Ascending aorta (tissue), 2 donors: ENCODE measurements at regions not wholly inside any gene's neighbourhood (a gene's known extent, or its start where the extent isn't known, plus 50 kb on each side); places are given as distances from the start of the nearest gene placed in this dataset.
A peak's percentile ranks its signal among the peaks of the same experiment; 100 is the strongest.
"Not testable (repeated sequence)": the region's sequence is repeated elsewhere in the genome, so short reads cannot be mapped to it uniquely, and the experiment has no call there.

Experiments used
- DNase-seq, 2 donors: peaks; one replicate each; pipeline ENCODE4 v3.0.0-alpha.2; 2019; ENCODE audit warnings: low spot score in 2 of 2
- H3K27ac ChIP-seq, 2 donors: fragments of 200-600 bp; sonication (generic); one replicate each; pipeline ENCODE4 v1.5.1; 2016 to 2017; ENCODE audit warnings: mild to moderate bottlenecking in 1 of 2
- H3K27me3 ChIP-seq: fragments of 200-600 bp; sonication (generic); one replicate; pipeline ENCODE4 v1.5.1; 2017
- H3K36me3 ChIP-seq, 2 donors: fragments of 200-600 bp; sonication (generic); one replicate each; pipeline ENCODE4 v1.5.1; 2016
- H3K4me1 ChIP-seq, 2 donors: fragments of 200-600 bp; sonication (generic); one replicate each; pipeline ENCODE4 v1.5.1; 2016 to 2017; ENCODE audit warnings: mild to moderate bottlenecking in 1 of 2
- H3K4me3 ChIP-seq, 2 donors: fragments of 200-600 bp; sonication (generic); one replicate each; pipeline ENCODE4 v1.5.1; 2016 to 2017; ENCODE audit warnings: mild to moderate bottlenecking in 1 of 2
- H3K9me3 ChIP-seq, 2 donors: fragments of 200-600 bp; sonication (generic); one replicate each; pipeline ENCODE4 v1.5.1; 2016
- intact Hi-C: fragments of 100-400 bp; cut with DNase I; formaldehyde crosslinking; loops from one replicate; pipeline ENCODE4 v1.15.1; 2023
- TF ChIP-seq, protein P1 (sequence below), 3 experiments: fragments of 200-600 bp in 2 of 3; fragments of 450-650 bp in 1 of 3; sonication (generic) in 2 of 3; IDR thresholded peaks; one replicate each; pipeline ENCODE4 v1.5.1; 2016 to 2019; ENCODE audit warnings: antibody characterized with exemption in 3 of 3, mild to moderate bottlenecking in 1 of 3, moderate library complexity in 1 of 3

DNA sequence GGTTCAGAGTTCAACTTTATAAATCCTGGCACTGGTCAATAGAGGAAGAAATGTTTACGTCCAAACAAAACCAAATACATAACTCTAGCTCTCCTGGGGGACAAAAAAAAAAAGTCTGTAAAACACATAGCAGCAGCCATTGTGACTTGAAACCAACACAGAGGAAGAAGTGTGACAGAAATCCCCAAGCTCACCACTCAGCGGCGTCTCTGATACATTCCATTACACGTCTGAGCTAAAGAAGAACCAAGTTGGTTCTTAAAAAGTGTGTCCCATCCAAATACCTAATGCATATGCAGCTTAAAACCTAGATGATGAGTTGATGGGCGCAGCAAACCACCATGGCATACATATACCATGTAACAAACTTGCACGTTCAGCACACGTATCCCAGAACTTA, 58.3 kb upstream of the NANOS1 start:
- Histone ChIP-seq H3K36me3 (no peaks in the 10 kb centered on the region), H3K27ac (no peak overlapping the region), H3K27me3 (no peaks in the 10 kb centered on the region), H3K9me3 (no peaks in the 10 kb centered on the region), H3K4me1 (no peaks in the 10 kb centered on the region), H3K4me3 (no peak overlapping the region)
- TF ChIP-seq, protein P1, sequence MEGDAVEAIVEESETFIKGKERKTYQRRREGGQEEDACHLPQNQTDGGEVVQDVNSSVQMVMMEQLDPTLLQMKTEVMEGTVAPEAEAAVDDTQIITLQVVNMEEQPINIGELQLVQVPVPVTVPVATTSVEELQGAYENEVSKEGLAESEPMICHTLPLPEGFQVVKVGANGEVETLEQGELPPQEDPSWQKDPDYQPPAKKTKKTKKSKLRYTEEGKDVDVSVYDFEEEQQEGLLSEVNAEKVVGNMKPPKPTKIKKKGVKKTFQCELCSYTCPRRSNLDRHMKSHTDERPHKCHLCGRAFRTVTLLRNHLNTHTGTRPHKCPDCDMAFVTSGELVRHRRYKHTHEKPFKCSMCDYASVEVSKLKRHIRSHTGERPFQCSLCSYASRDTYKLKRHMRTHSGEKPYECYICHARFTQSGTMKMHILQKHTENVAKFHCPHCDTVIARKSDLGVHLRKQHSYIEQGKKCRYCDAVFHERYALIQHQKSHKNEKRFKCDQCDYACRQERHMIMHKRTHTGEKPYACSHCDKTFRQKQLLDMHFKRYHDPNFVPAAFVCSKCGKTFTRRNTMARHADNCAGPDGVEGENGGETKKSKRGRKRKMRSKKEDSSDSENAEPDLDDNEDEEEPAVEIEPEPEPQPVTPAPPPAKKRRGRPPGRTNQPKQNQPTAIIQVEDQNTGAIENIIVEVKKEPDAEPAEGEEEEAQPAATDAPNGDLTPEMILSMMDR (IDR thresholded peaks at IDR 0.05): no peak
- intact Hi-C loops: no loop called here
- peak in 1 of 2 donors; percentile 22 for DNase-seq

DNA sequence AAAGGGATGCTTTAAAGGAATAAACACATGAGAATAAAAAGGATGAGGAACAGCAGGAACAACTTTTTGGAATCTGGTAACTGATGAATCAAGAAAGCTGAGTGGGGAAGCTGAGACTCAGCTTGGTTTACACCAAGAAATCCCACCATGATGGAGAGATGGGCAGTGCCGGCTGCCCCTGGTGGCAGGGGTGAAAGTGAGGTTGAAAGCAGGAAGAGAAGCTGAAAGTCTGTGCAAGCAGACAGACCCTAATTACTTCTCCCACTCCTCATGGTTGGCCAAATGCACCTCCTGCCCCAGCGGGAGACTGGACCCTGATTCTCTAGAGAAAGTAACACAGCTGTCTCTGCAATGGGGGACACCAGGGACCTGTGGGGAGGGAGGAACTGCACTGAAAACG, 57.6 kb upstream of the NANOS1 start:
- Histone ChIP-seq H3K4me1 (no peaks in the 10 kb centered on the region), H3K27ac (no peak overlapping the region), H3K9me3 (no peaks in the 10 kb centered on the region), H3K4me3 (no peak overlapping the region), H3K36me3 (no peaks in the 10 kb centered on the region), H3K27me3 (no peaks in the 10 kb centered on the region)
- TF ChIP-seq, protein P1 (IDR thresholded peaks at IDR 0.05): no peak
- intact Hi-C loops: no loop called here
- no peak for DNase-seq

DNA sequence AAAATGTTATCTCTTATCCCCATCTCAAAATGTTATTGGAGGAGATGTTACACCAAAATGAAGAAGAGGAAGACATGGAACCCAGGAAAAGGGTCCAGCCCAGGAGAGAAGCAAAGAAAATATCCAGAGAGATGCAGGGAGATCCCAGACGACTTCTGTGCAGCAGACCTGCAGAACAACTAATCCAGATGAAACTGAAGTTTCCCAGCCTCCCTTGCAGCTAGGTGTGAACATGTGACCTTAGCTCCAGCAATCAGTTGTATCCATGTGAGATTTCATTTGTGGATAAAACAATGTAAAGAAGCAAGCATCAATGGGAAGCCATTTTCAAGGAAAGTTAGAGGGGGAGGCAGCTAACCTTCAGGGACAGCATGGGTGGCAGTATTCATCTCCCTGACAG, 55.8 kb upstream of the NANOS1 start:
- TF ChIP-seq, protein P1 (IDR thresholded peaks at IDR 0.05): no peak
- Histone ChIP-seq H3K36me3 (no peaks in the 10 kb centered on the region), H3K27ac (no peak overlapping the region), H3K4me3 (no peak overlapping the region), H3K27me3 (no peaks in the 10 kb centered on the region), H3K9me3 (no peaks in the 10 kb centered on the region), H3K4me1 (no peaks in the 10 kb centered on the region)
- no peak for DNase-seq
- intact Hi-C loops: no loop called here

GRCh38 chr10:118974951-118975350, 54.6 kb upstream of the NANOS1 start:
- Histone ChIP-seq H3K27ac (no peak overlapping the region), H3K36me3 (no peaks in the 10 kb centered on the region), H3K4me3 (no peak overlapping the region), H3K9me3 (no peaks in the 10 kb centered on the region), H3K27me3 (no peaks in the 10 kb centered on the region), H3K4me1 (no peaks in the 10 kb centered on the region)
- intact Hi-C loops: no loop called here
- no peak for DNase-seq
- TF ChIP-seq, protein P1 (IDR thresholded peaks at IDR 0.05): no peak

DNA sequence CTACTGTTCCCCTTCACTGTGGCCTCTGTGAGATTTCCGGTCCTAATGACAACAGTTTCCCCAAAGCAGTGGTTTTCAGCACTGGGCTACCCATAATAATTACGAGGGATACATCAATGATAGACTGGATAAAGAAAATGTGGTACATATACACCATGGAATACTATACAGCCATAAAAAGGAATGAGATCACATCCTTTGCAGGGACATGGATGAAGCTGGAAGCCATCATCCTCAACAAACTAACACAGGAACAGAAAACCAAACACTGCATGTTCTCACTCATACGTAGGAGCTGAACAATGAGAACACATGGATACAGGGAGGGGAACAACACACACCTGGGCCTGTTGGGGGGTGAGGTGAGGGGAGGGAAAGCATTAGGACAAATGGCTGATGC, 53.3 kb upstream of the NANOS1 start:
- H3K27me3 ChIP-seq, H3K4me1 ChIP-seq, H3K4me3 ChIP-seq, H3K9me3 ChIP-seq, DNase-seq, H3K36me3 ChIP-seq, intact Hi-C loops, H3K27ac ChIP-seq: not testable (repeated sequence)

DNA sequence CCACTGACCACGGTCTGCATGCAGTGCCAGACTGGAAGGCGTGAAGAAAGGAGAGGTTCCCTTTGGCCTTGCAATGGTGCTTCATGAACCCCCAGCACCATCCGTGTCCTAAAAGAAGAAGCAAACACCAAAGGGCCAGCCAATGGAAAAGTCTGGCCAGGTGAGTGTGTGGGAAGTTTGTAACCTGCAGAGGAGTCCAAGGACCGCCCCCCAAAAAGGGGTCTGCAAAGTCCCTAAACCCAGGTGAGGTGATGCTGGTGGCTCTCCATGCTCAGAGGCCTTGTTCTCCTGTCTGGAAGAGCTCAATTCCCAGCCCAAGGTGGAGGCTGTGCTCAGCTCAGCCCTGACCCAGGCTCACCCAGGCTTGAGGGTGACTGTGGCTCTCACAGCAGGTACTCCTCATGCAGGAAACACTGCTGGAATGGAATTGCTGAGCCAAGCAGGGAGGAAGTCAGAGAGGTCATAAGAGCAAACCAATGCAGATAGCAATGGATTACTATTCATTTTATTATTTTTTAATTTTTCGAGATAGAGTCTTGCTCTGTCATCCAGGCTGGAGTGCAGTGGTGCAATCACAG, 52.4 kb upstream of the NANOS1 start:
- intact Hi-C loops: no loop called here
- TF ChIP-seq, protein P1 (IDR thresholded peaks at IDR 0.05): no peak
- H3K4me3 ChIP-seq: no peak overlapping the region
- DNase-seq: peak in 1 of 2 donors; percentile 38
- no peaks in the 10 kb centered on the region for H3K9me3 ChIP-seq
- H3K27me3 ChIP-seq: no peaks in the 10 kb centered on the region
- no peak overlapping the region for H3K27ac ChIP-seq
- no peaks in the 10 kb centered on the region for H3K4me1 ChIP-seq
- H3K36me3 ChIP-seq: no peaks in the 10 kb centered on the region
